ENCODE measurements at regions not wholly inside any gene's neighbourhood (a gene's known extent, or its start where the extent isn't known, plus 50 kb on each side); places are given as distances from the start of the nearest gene placed in this dataset.

DNA sequence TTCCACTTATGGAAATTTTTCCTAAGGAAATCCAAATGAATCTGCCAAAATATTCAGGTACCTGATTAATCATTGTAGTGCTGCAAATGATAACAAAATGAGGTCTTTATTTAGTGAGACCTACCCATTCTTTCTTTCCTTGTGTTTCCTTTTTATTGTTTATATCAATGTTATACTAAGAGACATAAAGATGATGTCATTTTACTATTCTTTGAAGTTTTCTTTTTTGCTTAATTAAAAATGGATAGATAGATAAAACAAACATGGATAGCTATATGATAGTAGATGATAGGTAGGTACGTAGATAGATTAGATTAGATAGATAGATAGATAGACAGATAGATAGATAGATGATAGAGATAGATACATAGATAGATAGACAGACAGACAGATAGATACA is 669.5 kb upstream of the TBX3 start (continued):
- TF ChIP-seq RFX5 (IDR thresholded peaks at IDR 0.05; ENCODE audit: borderline replicate concordance, low read depth, low read length) (no peak), EGR1 (IDR thresholded peaks at IDR 0.05; ENCODE audit: borderline replicate concordance, low read depth, low read length) (no peak), TEAD4 (IDR thresholded peaks at IDR 0.05; ENCODE audit: low read depth, low read length) (no peak), KDM5A (IDR thresholded peaks at IDR 0.05; ENCODE audit: low read length) (no peak), CREB1 (IDR thresholded peaks at IDR 0.05) (no peak), KDM1A (IDR thresholded peaks at IDR 0.05; ENCODE audit: borderline replicate concordance, low read length) (no peak)

Measured in H1 (cell line).